Caco-2 (cell line): ENCODE measurements at regions not wholly inside any gene's neighbourhood (a gene's known extent, or its start where the extent isn't known, plus 50 kb on each side); places are given as distances from the start of the nearest gene placed in this dataset.

ENCODE experiments used
- BruUV-seq: library from RNA; stranded (reverse); fragments of 400-500 nt; replicated peaks from 2 replicates; lab custom pipeline; 2021; lab: Mats Ljungman, UMichigan
- CTCF ChIA-PET: fragments of 300-600 bp; sonication (Branson Sonifier 250); formaldehyde crosslinking; loops from one replicate; lab custom pipeline; 2022; ENCODE audit warnings: antibody characterized with exemption; lab: Charles Lee
- POLR2A ChIA-PET: fragments of 300-600 bp; sonication (Branson Sonifier 250); formaldehyde crosslinking; loops from one replicate; lab custom pipeline; 2022; ENCODE audit warnings: antibody characterized with exemption; lab: Charles Lee
- DNase-seq, 2 experiments: peaks; one replicate each; pipeline versions ENCODE4 v3.0.0 to v3.0.0-alpha.2; 2020 to 2022
- H3K27me3 ChIP-seq: replicated peaks from 2 replicates; pipeline ENCODE4 v1.6.0; 2011; ENCODE audit warnings: low read length; ENCODE audit not compliant: control insufficient read depth, insufficient read depth
- H3K36me3 ChIP-seq: 2 replicates; pipeline ENCODE4 v1.5.1; 2011; ENCODE audit warnings: low read length; ENCODE audit not compliant: control insufficient read depth, insufficient read depth
- H3K4me1 ChIP-seq: fragments of 250-450 bp; sonication (Bioruptor Pico); 2 replicates; pipeline ENCODE4 v1.5.1; 2020; ENCODE audit warnings: mild to moderate bottlenecking
- H3K4me3 ChIP-seq: 2 replicates; pipeline ENCODE4 v1.5.1; 2011; ENCODE audit warnings: low read depth, mild to moderate bottlenecking, control low read depth, low read length
- H3K9me3 ChIP-seq: fragments of 250-450 bp; sonication (Bioruptor Pico); 2 replicates; pipeline ENCODE4 v1.5.1; 2020; ENCODE audit warnings: mild to moderate bottlenecking, moderate library complexity
- H3K27ac Mint-ChIP-seq: one replicate; pipeline ENCODE4 v1.8.0; 2022; ENCODE audit warnings: mixed read lengths; ENCODE audit not compliant: unreplicated experiment
- H3K27me3 Mint-ChIP-seq: one replicate; pipeline ENCODE4 v1.8.0; 2022; ENCODE audit warnings: mixed read lengths; ENCODE audit not compliant: insufficient read depth, unreplicated experiment
- H3K36me3 Mint-ChIP-seq: one replicate; pipeline ENCODE4 v1.8.0; 2022; ENCODE audit warnings: mild to moderate bottlenecking, mixed read lengths; ENCODE audit not compliant: insufficient read depth, unreplicated experiment
- H3K4me1 Mint-ChIP-seq: one replicate; pipeline ENCODE4 v1.8.0; 2022; ENCODE audit warnings: low read depth, mixed read lengths; ENCODE audit not compliant: unreplicated experiment
- H3K4me3 Mint-ChIP-seq: one replicate; pipeline ENCODE4 v1.8.0; 2022; ENCODE audit warnings: mild to moderate bottlenecking, moderate library complexity, mixed read lengths; ENCODE audit not compliant: unreplicated experiment
- H3K9me3 Mint-ChIP-seq: one replicate; pipeline ENCODE4 v1.8.0; 2022; ENCODE audit warnings: mixed read lengths; ENCODE audit not compliant: unreplicated experiment
- intact Hi-C: fragments of 100-400 bp; cut with micrococcal nuclease; formaldehyde crosslinking; loops from one replicate; pipeline ENCODE4 v1.10.0; 2022; ENCODE audit not compliant: unreplicated experiment
- TF ChIP-seq, protein P1 (sequence below), 2 experiments: fragments of 200-600 bp in 1 of 2; IDR thresholded peaks; 1 replicate in 1 of 2; 2 replicates in 1 of 2; pipeline versions ENCODE4 v1.5.1 to v1.8.0; 2011 to 2022; ENCODE audit warnings: antibody characterized with exemption in 1 of 2, control low read depth in 1 of 2, inconsistent platforms in 1 of 2, low read depth in 1 of 2, low read length in 1 of 2, mild to moderate bottlenecking in 1 of 2, moderate library complexity in 1 of 2; ENCODE audit not compliant: insufficient read depth in 1 of 2, severe bottlenecking in 1 of 2, unreplicated experiment in 1 of 2

DNA sequence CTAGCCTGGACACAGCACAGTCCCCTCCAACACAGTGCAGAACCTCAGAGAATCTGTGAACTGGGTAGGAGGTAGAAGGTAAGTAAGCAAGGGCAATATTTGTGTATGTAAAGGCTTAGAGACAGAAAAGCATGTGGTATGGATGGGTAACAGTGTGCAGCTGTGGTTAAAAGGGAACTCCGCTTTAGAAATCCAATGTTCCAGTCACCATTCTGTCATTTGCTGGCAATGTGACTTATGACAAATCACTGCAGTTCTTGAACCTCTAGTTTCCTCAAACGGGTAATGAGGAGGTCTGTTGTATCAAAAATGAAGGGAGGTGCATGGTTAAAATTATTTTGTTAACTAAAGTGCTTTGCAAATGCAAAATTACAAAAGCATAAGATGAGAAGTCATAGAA, 125.5 kb upstream of the IFNE start:
- ChIA-PET POLR2A (no interaction called here), CTCF (no interaction called here)
- Histone ChIP-seq H3K4me3 (no peak overlapping the region), H3K36me3 (no peaks in the 10 kb centered on the region), H3K4me1 (no peaks in the 10 kb centered on the region), H3K9me3 (no peaks in the 10 kb centered on the region), H3K27me3 (no peaks in the 10 kb centered on the region)
- Mint-ChIP-seq H3K36me3 (no peaks in the 10 kb centered on the region), H3K27me3 (no peaks in the 10 kb centered on the region), H3K4me3 (no peak overlapping the region), H3K9me3 (no peaks in the 10 kb centered on the region), H3K4me1 (peaks cover 10% of the 10 kb centered on the region), H3K27ac (no peak overlapping the region)
- no peak for DNase-seq
- TF ChIP-seq, protein P1, sequence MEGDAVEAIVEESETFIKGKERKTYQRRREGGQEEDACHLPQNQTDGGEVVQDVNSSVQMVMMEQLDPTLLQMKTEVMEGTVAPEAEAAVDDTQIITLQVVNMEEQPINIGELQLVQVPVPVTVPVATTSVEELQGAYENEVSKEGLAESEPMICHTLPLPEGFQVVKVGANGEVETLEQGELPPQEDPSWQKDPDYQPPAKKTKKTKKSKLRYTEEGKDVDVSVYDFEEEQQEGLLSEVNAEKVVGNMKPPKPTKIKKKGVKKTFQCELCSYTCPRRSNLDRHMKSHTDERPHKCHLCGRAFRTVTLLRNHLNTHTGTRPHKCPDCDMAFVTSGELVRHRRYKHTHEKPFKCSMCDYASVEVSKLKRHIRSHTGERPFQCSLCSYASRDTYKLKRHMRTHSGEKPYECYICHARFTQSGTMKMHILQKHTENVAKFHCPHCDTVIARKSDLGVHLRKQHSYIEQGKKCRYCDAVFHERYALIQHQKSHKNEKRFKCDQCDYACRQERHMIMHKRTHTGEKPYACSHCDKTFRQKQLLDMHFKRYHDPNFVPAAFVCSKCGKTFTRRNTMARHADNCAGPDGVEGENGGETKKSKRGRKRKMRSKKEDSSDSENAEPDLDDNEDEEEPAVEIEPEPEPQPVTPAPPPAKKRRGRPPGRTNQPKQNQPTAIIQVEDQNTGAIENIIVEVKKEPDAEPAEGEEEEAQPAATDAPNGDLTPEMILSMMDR (IDR thresholded peaks at IDR 0.05; ENCODE audit: insufficient read depth in 1 of 2, low read depth in 1 of 2, low read length in 1 of 2, severe bottlenecking in 1 of 2, unreplicated experiment in 1 of 2) = no peak
- intact Hi-C loops = no loop called here
- no TSS peak for BruUV-seq

DNA sequence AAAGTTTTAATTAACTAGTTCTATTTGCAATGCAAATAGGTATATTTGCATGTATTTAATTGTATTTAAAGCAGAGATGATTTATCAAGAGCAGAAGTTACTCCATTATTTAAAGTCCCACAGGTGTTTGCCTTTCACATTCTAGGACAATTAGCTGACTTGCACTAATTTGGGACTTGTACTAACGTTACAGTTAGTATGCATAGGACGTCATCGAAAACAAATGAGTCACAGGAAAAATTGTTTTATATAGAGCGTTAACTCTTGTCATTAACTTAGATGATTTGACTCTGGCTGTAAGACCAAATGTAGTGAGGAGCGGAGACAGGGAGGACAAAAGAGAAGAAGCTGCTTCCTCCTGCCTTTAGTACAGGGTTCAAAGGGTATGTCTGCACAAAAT, 126.1 kb upstream of the IFNE start:
- ChIA-PET POLR2A (no interaction called here), CTCF (no interaction called here)
- no peak for DNase-seq
- Histone ChIP-seq H3K4me3 (no peak overlapping the region), H3K9me3 (no peaks in the 10 kb centered on the region), H3K36me3 (no peaks in the 10 kb centered on the region), H3K4me1 (no peaks in the 10 kb centered on the region), H3K27me3 (no peaks in the 10 kb centered on the region)
- H3K4me3 Mint-ChIP-seq = no peak overlapping the region
- intact Hi-C loops = no loop called here
- TF ChIP-seq, protein P1 (IDR thresholded peaks at IDR 0.05; ENCODE audit: insufficient read depth in 1 of 2, low read depth in 1 of 2, low read length in 1 of 2, severe bottlenecking in 1 of 2, unreplicated experiment in 1 of 2) = no peak
- no peaks in the 10 kb centered on the region for H3K36me3 Mint-ChIP-seq
- H3K4me1 Mint-ChIP-seq = peaks cover 10% of the 10 kb centered on the region
- BruUV-seq = no TSS peak
- no peaks in the 10 kb centered on the region for H3K27me3 Mint-ChIP-seq
- no peak overlapping the region for H3K27ac Mint-ChIP-seq
- H3K9me3 Mint-ChIP-seq = no peaks in the 10 kb centered on the region

DNA sequence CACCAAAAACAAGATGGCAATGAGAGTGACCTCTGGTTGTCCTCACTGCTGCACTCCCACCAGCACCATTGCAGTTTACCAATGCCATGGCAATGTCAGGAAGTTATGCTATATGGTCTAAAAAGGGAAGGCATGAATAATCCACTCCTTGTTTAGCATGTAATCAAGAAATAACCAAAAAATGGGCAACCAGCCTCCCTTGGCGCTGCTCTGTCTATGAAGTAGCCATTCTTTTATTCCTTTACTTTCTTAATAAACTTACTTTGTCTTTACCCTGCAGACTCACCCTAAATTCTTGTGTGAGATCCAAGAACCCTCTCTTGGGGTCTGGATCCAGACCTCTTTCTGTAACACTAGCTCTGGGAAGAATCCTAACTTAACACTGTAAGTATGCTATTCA, 127.4 kb upstream of the IFNE start:
- peaks cover under 1% of the 10 kb centered on the region for H3K4me1 Mint-ChIP-seq
- intact Hi-C loops = no loop called here
- TF ChIP-seq, protein P1 (IDR thresholded peaks at IDR 0.05; ENCODE audit: insufficient read depth in 1 of 2, low read depth in 1 of 2, low read length in 1 of 2, severe bottlenecking in 1 of 2, unreplicated experiment in 1 of 2) = no peak

More for the DNA sequence above, 127.4 kb upstream of the IFNE start:
- Mint-ChIP-seq H3K4me3 (no peak overlapping the region), H3K9me3 (no peaks in the 10 kb centered on the region), H3K27me3 (no peaks in the 10 kb centered on the region), H3K36me3 (no peaks in the 10 kb centered on the region), H3K27ac (no peak overlapping the region)
- no peaks in the 10 kb centered on the region for H3K36me3 ChIP-seq
- no peaks in the 10 kb centered on the region for H3K27me3 ChIP-seq
- no TSS peak for BruUV-seq
- ChIA-PET CTCF (no interaction called here), POLR2A (no interaction called here)
- H3K4me1 ChIP-seq = no peaks in the 10 kb centered on the region
- no peaks in the 10 kb centered on the region for H3K9me3 ChIP-seq
- no peak overlapping the region for H3K4me3 ChIP-seq
- no peak for DNase-seq
